ENCODE measurements at regions not wholly inside any gene's neighbourhood (a gene's known extent, or its start where the extent isn't known, plus 50 kb on each side); places are given as distances from the start of the nearest gene placed in this dataset.

DNA sequence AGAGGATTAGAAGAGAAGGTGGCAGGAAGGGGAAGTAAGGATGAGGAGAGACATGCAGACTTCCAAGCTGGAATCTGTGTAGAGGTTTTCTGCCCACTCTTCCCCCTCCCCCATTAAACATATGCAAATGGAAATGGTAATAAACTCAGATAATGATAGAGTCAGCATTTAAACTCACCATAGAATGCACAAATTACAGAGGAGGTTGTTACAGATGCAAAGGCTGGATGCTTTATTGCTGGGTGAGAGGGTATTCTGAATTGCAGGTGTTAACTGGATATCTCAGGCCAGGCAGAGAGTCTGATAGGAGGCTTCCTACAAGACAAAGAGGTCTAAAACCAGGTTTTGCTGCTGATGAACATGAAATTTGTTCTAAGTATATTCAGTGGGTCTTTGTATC, 372.5 kb downstream of the SEC16B start:
- TF ChIP-seq POLR2AphosphoS5 (IDR thresholded peaks at IDR 0.05; ENCODE audit: insufficient read depth in 1 of 2, low read depth in 1 of 2), result no peak
- TF ChIP-seq, protein P1, sequence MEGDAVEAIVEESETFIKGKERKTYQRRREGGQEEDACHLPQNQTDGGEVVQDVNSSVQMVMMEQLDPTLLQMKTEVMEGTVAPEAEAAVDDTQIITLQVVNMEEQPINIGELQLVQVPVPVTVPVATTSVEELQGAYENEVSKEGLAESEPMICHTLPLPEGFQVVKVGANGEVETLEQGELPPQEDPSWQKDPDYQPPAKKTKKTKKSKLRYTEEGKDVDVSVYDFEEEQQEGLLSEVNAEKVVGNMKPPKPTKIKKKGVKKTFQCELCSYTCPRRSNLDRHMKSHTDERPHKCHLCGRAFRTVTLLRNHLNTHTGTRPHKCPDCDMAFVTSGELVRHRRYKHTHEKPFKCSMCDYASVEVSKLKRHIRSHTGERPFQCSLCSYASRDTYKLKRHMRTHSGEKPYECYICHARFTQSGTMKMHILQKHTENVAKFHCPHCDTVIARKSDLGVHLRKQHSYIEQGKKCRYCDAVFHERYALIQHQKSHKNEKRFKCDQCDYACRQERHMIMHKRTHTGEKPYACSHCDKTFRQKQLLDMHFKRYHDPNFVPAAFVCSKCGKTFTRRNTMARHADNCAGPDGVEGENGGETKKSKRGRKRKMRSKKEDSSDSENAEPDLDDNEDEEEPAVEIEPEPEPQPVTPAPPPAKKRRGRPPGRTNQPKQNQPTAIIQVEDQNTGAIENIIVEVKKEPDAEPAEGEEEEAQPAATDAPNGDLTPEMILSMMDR (IDR thresholded peaks at IDR 0.05), result no peak
